RCC 7860 (cell line): ENCODE measurements at regions not wholly inside any gene's neighbourhood (a gene's known extent, or its start where the extent isn't known, plus 50 kb on each side); places are given as distances from the start of the nearest gene placed in this dataset.

ENCODE experiments used
- DNase-seq: peaks from one replicate; pipeline ENCODE4 v3.0.0-alpha.2; 2015; ENCODE audit warnings: low spot score
- FAIRE-seq: peaks from 2 replicates; lab custom pipeline; 2012; peaks lifted over from hg19 to GRCh38; lab: Jason Lieb, UNC

DNA sequence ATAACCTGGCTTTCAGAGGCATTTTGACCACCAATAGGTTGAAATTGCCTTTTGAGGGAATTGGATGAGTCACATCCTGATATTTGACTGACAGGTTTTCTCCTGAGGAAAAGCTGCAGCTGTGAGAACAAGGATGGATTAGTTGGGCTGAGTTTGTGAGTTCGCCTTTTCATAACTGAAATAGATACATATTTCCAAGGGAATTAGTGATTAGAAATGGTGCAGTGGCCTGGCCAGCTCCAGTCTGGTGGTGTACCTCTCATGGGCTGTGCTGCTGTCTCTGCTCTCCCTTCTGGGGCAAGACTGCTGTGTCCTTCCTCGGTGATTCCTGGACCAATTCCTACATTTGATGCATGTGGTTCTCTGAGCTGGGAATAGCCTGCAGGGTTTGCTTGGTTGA is 341.3 kb downstream of the TSN start:
- DNase-seq, result no peak
- FAIRE-seq, result no peak

DNA sequence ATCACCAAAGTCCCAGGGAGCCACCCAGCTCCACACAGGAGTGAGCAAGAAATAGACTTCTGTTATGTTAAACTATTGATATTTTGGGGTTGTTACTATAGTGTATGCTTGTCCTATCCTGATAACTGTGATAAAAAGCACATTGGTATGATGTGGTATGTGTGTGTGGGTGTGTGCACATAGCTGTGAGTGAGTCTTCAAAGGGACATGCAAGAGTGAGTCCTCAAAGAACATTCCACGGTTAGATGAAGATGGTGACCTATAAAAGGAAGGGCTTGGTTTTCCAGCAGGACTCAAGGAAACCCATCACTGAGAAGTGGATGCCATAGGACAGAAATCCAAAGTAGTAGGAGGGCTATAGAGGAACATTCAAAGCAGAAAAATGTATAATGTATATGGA is 342.9 kb downstream of the TSN start:
- FAIRE-seq (no peak), DNase-seq (no peak)

DNA sequence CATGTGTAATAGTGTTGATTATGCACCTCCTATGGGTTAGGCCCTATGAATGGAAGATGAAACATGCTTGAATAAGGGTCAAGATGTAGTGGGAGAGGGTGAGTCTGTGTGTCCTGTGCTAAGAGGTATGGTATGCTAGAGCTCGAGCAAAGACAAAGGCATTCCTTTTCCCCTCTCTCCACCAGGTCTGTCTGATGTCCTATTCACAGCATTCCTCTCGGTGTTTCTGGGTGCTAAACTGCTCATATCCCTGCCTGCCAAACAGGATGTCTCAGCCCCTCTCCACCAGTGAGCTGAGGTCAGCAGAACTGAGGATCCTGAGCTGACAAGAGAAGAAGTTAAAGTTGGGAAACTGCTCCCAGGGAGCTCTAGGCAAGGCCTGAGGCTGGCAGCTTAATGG is 344.9 kb downstream of the TSN start:
- DNase-seq (no peak), FAIRE-seq (no peak)

DNA sequence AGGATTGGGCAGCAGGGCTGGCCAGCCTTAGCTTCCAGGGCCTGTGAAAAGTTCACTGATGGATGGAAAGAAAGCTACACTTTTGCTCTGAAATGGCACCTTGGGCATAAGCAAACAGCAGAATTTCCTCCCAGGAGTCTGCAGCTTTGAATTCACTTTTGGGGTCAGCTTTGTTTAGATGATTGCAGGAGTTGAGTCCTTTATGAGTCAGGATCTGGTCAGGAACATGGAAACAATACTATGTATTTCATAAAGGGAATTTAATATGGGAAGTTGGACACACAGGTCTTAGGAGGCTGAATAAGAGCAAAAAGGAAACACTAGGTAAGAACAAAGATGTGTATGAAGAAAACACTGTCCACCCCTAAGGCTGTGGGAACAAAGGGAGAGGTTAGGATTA is 345.3 kb downstream of the TSN start:
- FAIRE-seq, result no peak
- DNase-seq, result no peak

DNA sequence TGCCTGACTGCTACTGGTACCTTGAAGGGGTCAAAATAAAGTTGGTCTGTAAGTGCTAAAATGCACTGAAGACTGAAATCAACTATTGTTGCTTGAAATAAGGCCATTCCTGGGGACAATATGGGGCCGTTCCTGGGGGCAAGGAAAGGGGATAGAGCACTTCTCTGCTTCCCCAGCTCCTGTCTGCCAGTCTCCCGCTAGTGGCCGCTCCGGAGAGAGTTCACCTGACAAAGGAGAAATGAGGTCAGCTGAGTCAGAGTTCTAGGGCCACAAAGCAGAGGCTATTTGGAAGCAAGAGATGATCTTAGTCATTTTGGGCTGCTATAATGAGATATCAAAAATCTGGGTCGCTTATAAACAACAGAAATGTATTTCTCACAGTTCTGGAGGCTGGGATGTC is 345.9 kb downstream of the TSN start:
- DNase-seq, result no peak
- FAIRE-seq, result no peak

DNA sequence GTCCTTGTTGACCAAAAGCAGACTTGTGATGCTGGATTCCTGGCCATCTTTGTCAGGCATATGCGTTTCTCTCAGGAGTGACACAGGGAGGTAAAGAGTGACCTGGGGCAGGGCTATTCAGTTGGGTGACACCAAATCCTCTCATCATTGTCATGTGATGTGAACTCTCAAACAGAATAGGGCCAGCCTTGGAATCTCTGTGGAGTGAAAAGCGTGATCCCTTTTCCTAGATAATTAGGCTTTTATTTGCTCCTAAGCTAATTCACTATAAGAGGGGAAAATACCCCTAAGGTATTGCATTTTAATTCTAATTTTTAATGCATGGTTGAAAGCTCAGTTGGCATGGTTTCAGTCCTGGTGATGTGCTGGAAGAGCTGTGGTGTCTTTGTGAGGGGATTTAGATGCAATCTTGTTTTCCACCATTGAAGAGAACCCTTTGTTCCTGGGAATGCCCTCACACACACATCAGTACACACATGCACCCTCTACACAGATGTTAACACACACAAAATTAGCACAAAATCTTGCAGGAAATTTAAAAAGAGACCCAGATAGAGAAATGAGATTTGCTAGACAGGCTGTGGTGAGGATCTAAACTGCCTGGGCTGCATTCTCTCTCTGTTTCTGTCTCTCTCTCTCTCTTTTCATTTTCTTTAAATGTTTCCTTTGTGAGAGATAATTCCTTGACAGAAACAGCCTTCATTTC is 349.9 kb downstream of the TSN start:
- DNase-seq, result no peak
- FAIRE-seq, result no peak

DNA sequence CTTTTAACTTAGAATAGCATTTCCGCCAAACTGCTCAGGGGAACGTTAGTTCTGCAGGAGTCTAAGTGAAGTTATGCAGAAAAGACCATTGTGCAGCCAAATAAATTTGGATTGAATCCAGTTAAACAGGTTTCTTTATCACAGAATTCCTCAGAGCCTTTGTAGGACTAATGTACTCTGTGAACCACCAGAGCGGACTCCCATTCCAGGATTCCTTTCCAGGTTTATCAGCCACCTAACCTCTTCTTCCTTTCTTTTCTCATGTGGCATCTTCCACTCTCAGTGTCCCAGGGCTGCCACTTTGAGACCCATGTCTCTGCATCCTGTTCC is 350.4 kb downstream of the TSN start:
- FAIRE-seq (no peak), DNase-seq (no peak)

DNA sequence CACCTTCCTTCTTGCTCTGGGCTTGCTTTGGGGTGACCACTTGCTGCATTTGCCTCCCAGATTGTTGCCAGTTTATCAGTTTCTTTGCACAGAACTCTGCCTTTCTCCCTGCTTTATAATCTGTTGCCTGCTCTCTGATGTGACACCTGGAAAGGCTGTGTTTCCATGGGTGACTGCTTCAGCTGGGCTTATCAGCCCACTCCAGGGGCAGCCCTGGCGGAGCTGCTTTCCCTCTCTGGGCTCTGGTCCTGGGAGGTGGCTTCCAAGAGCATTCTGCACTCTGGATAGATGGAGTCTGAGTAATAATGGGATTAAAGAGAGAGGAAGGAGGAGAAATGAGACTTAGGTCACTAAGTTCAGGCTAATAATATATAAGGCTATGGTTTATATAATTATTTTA is 352.7 kb downstream of the TSN start:
- DNase-seq (no peak), FAIRE-seq (no peak)

DNA sequence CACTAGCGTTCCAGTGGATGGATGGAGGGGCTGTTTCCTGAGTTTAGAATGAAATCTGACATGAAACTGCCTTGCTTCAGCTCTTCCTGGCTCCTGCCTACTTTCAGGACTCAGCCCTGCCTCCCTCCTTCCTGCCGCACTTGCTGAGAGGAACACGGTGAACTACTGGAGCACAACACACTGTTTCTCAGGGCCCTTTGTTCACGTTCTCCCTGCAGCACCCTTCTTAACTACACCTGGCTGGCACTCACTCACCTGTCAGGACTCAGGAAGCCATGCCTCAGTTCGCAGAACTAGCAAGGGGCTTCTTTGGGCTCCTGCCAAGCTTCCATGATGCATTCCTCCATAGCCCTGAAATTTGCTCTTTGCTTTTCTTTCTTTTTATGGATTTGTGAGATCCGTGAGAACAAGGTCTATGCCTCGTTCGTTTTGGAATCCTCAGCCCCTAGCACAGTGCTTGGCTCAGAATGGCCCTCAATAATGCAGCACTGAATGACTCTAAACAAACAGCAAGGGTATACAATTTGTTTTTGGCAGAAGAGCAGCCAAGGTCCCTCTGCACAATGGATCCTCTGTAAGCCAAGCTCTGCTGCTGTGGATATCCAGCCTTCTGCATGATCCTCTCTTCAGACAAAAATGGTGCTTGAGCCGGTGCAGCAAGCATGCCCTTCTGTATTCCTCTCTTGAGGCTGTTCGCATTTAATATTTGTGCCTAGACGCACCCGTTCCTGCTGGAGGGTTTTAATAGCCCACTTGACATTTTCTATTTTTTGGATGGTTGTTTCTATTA is 357.0 kb downstream of the TSN start:
- FAIRE-seq (no peak), DNase-seq (no peak)

DNA sequence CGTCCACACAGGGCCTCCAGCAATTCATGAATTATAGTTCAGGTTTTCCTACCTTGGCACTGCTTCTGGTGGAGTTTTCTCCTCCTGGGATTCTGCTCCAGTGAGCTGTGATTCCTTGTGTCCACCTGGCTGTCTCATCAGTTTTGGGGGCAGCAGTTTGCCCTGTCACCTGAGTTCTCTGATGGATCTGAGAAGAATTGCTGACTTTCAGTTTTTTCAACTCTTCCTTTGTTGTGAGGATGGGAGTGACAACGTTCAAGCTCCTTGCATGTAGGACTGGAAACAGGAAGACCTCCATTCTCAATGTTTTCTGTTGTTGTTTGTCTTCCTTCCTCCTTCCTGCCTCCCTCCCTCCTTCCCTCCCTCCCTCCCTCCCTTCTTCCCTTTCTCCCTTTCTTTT is 359.0 kb downstream of the TSN start:
- FAIRE-seq, result no peak
- no peak for DNase-seq

DNA sequence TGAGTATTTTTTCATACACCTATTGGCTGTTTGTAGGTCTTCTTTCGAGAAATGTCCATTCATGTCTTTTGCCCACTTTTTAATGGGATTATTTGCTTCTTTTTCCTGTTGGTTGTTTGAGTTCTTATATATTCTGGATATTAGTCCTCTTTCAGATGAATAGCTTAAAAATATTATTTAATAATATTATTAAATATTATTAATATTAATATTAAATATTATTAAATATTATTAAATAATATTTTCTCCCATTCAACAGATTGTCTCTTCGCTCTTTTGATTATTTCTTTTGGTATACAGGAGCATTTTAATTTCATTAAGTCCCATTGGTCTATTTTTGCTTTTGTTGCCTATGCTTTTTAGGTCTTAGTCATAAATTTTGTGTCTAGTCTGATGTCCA is 361.9 kb downstream of the TSN start:
- DNase-seq (no peak), FAIRE-seq (peak; percentile 37)

DNA sequence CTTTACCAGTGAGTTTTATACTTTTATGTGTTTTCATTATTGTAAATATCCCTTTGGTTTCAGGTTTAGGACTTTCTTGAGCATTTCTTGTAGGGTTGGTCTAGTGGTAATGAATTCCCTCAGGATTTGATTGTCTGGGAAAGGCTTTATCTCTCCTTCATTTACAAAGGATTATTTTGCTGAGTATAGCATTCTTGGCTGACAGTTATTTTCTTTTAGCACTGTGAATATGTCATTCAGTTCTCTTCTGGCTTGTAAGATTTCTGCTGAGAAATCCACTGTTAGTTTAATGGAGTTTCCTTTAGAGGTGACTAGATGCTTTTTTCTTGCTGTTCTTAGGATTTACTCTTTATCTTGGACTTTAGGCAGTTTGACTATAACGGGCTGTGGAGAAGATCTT is 373.9 kb downstream of the TSN start:
- no peak for DNase-seq

DNA sequence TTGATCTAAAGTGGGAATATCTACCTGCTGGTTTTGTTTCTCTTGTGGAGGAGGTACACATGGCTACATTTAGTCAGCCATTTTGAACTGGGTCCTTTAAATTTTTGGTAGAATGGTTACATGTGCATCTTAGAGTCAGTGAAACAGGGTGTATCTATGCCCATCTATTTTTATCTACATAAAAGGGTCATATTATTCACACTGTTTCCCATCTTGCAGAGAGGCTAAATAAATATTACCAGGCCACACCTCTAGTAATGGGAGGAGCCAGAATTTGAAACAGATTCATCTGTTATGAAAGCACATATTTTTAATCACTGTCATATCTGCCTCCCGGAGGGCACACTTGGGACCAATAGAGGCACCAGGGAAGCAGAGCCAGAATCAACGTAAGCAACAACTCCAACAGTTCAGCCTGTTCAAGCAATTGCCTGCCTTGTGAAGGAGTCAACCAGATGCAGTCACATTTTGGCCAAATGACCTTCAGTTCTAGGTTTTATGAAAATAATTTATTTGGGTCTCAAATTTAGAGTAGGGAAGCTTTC is 376.8 kb downstream of the TSN start:
- no peak for DNase-seq
- no peak for FAIRE-seq

More for the DNA sequence above, 373.9 kb downstream of the TSN start:
- no peak for FAIRE-seq

DNA sequence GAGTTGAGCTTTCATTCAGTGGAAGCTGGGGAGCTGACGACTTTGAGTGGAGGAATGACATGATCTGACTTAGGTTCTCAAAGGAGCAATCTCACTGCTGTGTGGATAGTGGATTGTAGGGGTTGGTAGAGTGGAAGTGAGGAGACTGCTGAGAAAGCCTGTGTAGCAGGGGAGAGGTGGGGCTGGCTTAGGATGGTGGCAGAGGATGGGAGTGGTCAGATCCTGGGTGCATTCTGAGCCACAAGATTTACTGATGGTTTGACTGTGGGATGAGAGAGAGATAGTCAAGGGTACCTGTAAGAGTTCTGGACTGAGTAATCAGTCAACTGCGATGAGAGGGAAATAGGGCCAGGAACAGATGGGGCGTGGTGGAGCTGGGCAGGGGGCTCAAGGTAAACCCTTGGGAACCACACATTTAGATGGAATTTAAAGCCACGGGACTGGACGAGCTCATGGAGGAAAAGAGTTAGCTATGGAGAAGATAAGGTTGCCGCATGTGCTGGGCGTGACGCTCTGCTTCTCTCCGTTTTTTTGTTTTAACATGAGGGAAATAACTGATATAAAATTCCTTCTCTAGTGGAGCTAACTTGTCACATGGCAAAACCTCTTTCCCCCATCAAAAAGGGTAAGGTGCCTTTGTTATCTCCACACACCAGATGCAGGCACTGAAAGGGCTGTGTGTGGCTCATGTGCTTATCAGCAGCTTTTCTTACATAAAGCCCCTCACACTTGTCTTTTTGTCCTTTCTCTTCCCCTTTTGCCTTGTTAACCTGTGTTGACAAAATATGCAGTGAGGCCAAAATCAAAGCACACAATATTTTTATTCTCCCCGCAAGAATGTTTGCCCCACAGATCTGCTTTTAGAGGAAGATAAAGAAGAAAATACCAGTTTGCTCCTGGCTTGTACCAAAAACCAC is 379.8 kb downstream of the TSN start:
- no peak for FAIRE-seq
- no peak for DNase-seq

DNA sequence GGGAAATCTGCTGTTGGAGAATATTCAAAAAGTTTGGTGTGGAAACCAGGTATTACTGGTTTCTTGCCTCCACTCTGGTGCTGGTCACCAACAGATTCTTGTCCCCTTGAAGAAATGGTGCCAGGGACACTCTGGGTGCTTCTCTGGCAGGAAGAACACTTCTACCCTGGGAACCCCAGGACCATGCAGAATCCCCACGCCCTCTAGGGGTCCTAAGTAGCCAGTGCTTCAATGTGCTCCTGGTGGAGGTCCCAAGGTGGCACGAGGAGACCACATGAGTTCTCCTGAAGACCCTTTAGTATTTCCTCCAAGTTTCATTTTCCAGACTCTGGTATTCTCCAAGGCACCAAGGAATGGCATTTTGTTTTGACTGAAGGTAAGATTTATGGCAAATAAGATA is 380.6 kb downstream of the TSN start:
- no peak for DNase-seq
- FAIRE-seq, result no peak

DNA sequence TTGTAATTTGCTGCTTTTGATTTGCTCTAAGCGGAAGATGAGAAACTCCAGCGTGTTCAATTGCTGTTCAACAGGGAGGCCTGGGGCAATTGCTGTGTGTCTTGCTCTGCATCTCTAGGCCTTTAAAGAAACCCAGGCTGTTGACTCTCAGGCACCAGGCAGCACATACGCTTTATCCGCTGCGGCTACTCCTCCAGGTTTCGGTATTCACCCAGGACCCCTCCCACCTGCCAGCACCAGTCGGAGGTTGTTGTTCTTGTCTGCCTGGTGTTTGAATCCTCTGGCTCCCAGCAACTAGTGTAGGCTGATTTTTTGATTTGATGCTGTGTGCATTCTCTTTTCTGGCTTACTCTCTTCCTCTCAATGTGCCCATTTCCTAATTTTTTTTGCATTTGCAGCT is 383.1 kb downstream of the TSN start:
- DNase-seq (no peak), FAIRE-seq (no peak)

DNA sequence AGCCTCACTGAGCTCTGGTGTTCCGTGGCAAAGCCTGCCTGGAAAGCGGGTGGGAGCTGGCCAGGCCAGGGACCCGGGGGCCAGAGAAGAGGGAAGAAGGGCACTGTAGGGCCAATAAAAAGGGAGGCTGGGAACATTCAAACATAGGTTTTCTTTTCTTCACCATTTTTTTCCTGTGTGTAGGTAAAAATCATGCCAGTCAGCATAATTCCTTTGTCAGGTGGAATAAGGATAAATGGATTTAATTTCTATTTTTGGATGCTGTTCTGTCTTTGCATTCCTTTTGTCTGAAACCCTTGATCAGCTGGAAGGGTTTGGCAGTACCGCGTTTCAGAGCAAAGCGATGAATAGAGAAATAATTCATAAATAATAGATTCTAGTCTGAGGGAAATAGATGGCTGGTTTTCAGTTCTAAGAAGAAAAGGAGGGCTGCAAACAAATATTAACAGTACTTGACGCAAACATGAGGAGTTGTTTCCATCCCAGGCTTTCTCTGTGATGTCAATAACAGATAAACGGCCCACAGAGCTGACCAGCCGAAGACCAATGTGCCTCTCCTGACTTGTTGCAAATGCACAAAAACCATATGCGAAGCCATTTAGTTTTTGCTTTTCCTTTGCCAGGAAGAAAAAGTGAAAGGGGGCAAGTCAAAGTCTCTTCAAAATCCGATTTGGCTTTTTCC is 384.4 kb downstream of the TSN start:
- FAIRE-seq, result no peak
- no peak for DNase-seq

DNA sequence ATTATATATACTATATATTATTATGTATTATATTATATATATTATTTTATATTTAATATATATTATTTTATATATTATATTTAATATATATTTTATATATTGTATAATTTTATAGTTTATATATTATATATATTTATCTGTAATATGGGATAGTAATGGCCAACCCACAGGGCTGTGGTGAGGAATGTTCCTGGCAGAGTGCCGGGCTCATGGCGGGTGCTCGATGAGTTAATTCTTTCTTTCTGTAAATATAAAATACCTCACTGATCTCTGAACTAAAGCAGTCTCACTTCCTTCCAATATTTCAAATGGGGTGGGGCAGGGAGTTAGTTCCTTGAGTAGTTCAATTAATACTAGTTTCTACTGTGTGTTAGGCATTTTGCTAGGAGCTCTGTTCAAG is 389.4 kb downstream of the TSN start:
- FAIRE-seq, result no peak

DNA sequence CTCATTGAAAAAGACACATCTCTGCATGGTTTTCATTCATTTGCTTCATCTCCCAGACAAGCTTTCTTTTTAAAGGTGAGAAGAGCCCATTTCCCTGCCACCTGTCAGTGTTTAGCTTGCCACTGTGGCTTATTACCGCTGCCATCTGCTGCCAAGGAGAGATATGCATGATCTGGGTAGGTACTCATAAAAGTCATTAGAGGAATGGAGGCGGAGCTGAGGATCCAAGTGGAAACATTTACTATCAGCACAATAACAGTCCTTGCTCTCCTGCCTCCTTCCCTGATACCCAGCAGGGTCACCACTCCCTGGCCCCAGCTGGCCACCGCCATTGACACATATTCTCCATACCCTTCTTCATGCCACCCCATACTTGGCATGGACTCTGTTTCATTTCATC is 390.4 kb downstream of the TSN start:
- DNase-seq, result no peak
- no peak for FAIRE-seq

More for the DNA sequence above, 389.4 kb downstream of the TSN start:
- DNase-seq, result no peak

DNA sequence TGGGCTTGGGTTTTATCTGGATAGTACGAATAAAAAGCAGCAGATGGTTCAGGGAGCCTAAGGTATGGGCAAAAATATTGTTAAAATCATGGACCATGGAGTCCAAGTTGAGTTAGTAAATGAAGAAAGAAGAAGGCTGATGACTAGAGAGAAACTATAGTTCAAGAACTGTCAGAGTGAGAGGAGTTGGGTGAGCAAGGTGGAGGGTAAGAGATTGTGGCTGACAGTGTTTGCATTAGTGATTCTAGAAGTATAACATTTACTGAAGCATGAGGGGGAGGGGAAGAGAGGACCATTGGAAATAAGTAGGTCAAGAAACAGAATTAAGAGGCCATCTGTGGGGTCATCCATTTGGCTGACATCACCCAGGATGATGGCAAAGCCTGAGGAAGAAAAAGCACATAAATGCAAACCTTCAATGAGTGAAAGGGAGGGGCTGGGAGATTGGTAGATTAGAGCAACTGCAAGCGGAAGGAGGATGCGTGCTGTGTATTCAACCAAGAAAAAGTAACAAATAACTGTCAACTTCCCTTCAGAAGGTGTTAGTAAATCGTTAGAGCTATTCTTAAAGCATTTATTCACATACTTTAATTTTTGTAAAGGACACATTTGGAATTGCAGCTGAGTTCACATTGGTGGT is 392.8 kb downstream of the TSN start:
- FAIRE-seq, result no peak
- no peak for DNase-seq
